Ectodermal cell (in vitro differentiated cells): ENCODE measurements at regions not wholly inside any gene's neighbourhood (a gene's known extent, or its start where the extent isn't known, plus 50 kb on each side); places are given as distances from the start of the nearest gene placed in this dataset.

Experiments used
- H3K27ac ChIP-seq: 2 replicates; pipeline ENCODE4 v1.7.0; 2013; ENCODE audit warnings: mild to moderate bottlenecking, low read depth, low read length; ENCODE audit not compliant: insufficient read depth, poor library complexity, severe bottlenecking
- H3K27me3 ChIP-seq: 2 replicates; pipeline ENCODE4 v1.7.0; 2013; ENCODE audit warnings: mild to moderate bottlenecking, low read length; ENCODE audit not compliant: insufficient read depth, control insufficient read depth, poor library complexity, severe bottlenecking
- H3K36me3 ChIP-seq: one replicate; pipeline ENCODE4 v1.7.0; 2013; ENCODE audit warnings: low read length; ENCODE audit not compliant: control insufficient read depth, insufficient read depth
- H3K4me1 ChIP-seq: one replicate; pipeline ENCODE4 v1.7.0; 2013; ENCODE audit warnings: low read length; ENCODE audit not compliant: control insufficient read depth, insufficient read depth
- H3K4me3 ChIP-seq: 2 replicates; pipeline ENCODE4 v1.7.0; 2013; ENCODE audit warnings: low read depth, low read length, control low read depth; ENCODE audit not compliant: insufficient read depth
- H3K9me3 ChIP-seq: 2 replicates; pipeline ENCODE4 v1.7.0; 2013; ENCODE audit warnings: mild to moderate bottlenecking, low read length, moderate library complexity; ENCODE audit not compliant: control insufficient read depth
- WGBS, 2 experiments: methylation state at CpG; one replicate each; pipeline ENCODE4 v1.1.7; 2013; ENCODE audit warnings: missing lambda C conversion rate in 2 of 2; 5-methylcytosine and 5-hydroxymethylcytosine counted together

- 79 to 82% methylated on average over 4 of the region's 4 CpGs for WGBS, 2 experiments
- Histone ChIP-seq H3K4me3 (no peak overlapping the region), H3K27ac (no peak overlapping the region), H3K27me3 (no peaks in the 10 kb centered on the region), H3K4me1 (no peaks in the 10 kb centered on the region), H3K36me3 (no peaks in the 10 kb centered on the region), H3K9me3 (no peaks in the 10 kb centered on the region)
These were observed 238.7 kb upstream of the CIBAR2 start for GRCh38 chr16:85350973-85351372.

DNA sequence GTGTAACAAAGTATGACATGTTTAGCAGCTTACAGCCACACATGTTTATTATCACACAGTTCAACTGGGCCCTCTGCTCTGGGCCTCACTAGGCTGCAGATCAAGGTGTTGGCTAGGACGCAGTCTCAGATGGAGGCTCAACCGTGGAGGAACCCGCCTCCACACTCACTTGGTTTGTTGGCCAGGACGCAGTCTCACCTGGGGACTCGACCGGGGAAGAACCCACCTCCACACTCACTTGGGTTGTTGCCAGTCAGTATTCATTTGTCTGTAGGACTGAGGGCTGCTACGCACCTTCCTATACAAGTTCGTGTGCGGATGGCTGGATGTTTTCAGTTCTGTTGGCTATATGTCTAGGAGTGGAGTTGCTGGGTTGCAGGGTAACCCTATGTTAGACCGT lies 240.7 kb upstream of the CIBAR2 start:
- no peak overlapping the region for H3K4me3 ChIP-seq
- no peaks in the 10 kb centered on the region for H3K9me3 ChIP-seq
- H3K27ac ChIP-seq, result no peak overlapping the region
- 95 to 97% methylated on average over 10 of the region's 10 CpGs for WGBS, 2 experiments
- no peaks in the 10 kb centered on the region for H3K4me1 ChIP-seq
- no peaks in the 10 kb centered on the region for H3K36me3 ChIP-seq
- H3K27me3 ChIP-seq, result no peaks in the 10 kb centered on the region

DNA sequence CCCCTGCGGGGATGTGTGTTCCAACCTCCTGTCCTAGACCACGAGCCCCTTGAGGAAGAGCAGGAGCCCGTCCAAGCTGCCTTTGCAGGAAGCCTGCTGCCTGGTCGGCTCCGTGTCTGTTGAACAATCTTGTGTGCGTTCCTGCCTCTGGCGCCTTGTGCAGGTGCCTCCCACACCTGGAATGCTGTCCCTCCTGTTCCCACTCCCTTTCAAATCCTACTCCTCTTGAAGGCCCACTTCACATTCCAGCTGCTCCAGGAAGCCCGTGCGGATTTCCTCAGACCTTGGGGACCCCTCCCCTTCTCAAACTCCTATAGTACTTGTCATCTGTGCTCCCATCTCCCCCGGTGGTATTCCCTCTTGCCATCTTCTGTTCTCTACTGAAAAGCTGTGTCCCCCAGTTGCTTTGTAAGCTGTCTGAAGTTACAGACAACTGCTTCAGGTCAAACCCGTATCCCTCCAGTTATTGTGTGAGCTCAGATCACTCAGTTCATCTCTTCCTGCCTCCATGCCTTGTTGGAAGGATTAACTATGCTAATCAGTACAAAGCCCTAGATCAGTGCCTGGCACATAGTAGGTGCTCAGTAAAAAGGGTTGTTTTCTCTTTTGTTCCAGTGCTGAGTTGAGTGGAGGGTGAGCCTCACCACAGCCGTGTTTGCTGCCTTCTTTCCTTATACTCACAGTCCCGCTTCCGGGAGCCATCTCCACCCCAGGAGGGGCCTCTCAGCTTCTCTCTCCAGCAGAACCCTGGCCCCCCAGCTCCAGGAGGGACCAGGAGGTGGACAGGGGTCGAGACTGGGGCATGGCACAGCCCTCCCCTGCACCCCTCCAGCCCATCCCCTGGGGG lies 241.8 kb upstream of the CIBAR2 start:
- 91% methylated on average over 15 of the region's 15 CpGs for WGBS, 2 experiments
- Histone ChIP-seq H3K27ac (no peak overlapping the region), H3K36me3 (no peaks in the 10 kb centered on the region), H3K27me3 (no peaks in the 10 kb centered on the region), H3K9me3 (no peaks in the 10 kb centered on the region), H3K4me3 (no peak overlapping the region), H3K4me1 (no peaks in the 10 kb centered on the region)

GRCh38 chr16:85354686-85355514 lies 242.6 kb upstream of the CIBAR2 start:
- Histone ChIP-seq H3K4me3 (no peak overlapping the region), H3K9me3 (no peaks in the 10 kb centered on the region), H3K27me3 (no peaks in the 10 kb centered on the region), H3K4me1 (no peaks in the 10 kb centered on the region), H3K27ac (no peak overlapping the region), H3K36me3 (no peaks in the 10 kb centered on the region)
- WGBS, 2 experiments, result 84 to 87% methylated on average over 20 of the region's 20 CpGs

GRCh38 chr16:85355515-85355837 lies 243.2 kb upstream of the CIBAR2 start:
- Histone ChIP-seq H3K36me3 (no peaks in the 10 kb centered on the region), H3K27ac (no peak overlapping the region), H3K4me1 (no peaks in the 10 kb centered on the region), H3K9me3 (no peaks in the 10 kb centered on the region), H3K27me3 (no peaks in the 10 kb centered on the region), H3K4me3 (no peak overlapping the region)
- WGBS, 2 experiments, result 86 to 88% methylated on average over 7 of the region's 7 CpGs

- Histone ChIP-seq H3K4me3 (no peak overlapping the region), H3K9me3 (no peaks in the 10 kb centered on the region), H3K27me3 (no peaks in the 10 kb centered on the region), H3K4me1 (no peaks in the 10 kb centered on the region), H3K27ac (no peak overlapping the region), H3K36me3 (no peaks in the 10 kb centered on the region)
- 95 to 97% methylated on average over 17 of the region's 17 CpGs for WGBS, 2 experiments
These were observed 243.9 kb upstream of the CIBAR2 start for GRCh38 chr16:85356157-85356556.

GRCh38 chr16:85357323-85357722 lies 245.1 kb upstream of the CIBAR2 start:
- Histone ChIP-seq H3K36me3 (no peaks in the 10 kb centered on the region), H3K27me3 (no peaks in the 10 kb centered on the region), H3K4me3 (no peak overlapping the region), H3K4me1 (no peaks in the 10 kb centered on the region), H3K9me3 (no peaks in the 10 kb centered on the region), H3K27ac (no peak overlapping the region)
- WGBS, 2 experiments, result 92 to 95% methylated on average over 12 of the region's 12 CpGs

DNA sequence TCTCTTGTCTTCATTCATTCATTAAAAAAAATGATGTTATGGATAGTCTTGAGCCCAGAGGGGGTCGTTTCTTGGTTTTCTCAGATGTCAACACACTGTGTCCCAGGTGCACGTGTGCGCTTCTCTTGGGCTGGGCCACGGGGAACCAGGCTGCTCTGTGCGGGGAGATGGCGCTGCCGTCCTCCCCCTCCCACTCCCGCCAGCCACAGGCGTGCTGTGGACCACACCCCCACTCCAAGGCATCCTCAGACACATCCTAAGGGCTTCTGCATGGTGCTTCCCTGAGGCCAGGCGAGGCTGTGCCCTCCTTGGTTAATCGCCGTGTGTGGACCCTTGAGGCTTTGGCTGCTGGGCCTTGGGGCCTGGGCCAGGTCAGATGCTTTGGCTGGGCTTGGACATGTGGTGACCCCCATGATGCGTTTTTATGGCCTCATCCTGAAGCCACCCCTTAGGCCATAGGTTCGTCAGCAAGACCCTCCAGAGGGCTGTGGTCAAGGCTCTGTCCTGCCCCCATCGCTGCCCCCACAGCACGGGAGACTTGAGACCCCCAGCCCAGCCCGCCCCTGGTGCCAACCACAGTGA lies 245.7 kb upstream of the CIBAR2 start:
- no peaks in the 10 kb centered on the region for H3K36me3 ChIP-seq
- no peaks in the 10 kb centered on the region for H3K9me3 ChIP-seq
- no peak overlapping the region for H3K27ac ChIP-seq
- no peaks in the 10 kb centered on the region for H3K27me3 ChIP-seq
- WGBS, 2 experiments, result 92 to 94% methylated on average over 17 of the region's 17 CpGs
- H3K4me1 ChIP-seq, result no peaks in the 10 kb centered on the region
- no peak overlapping the region for H3K4me3 ChIP-seq

GRCh38 chr16:85358704-85359146 lies 246.5 kb upstream of the CIBAR2 start:
- H3K4me1 ChIP-seq, result no peaks in the 10 kb centered on the region
- 92 to 95% methylated on average over 10 of the region's 10 CpGs for WGBS, 2 experiments
- H3K27me3 ChIP-seq, result no peaks in the 10 kb centered on the region
- no peak overlapping the region for H3K4me3 ChIP-seq
- no peaks in the 10 kb centered on the region for H3K9me3 ChIP-seq
- H3K36me3 ChIP-seq, result no peaks in the 10 kb centered on the region
- no peak overlapping the region for H3K27ac ChIP-seq

DNA sequence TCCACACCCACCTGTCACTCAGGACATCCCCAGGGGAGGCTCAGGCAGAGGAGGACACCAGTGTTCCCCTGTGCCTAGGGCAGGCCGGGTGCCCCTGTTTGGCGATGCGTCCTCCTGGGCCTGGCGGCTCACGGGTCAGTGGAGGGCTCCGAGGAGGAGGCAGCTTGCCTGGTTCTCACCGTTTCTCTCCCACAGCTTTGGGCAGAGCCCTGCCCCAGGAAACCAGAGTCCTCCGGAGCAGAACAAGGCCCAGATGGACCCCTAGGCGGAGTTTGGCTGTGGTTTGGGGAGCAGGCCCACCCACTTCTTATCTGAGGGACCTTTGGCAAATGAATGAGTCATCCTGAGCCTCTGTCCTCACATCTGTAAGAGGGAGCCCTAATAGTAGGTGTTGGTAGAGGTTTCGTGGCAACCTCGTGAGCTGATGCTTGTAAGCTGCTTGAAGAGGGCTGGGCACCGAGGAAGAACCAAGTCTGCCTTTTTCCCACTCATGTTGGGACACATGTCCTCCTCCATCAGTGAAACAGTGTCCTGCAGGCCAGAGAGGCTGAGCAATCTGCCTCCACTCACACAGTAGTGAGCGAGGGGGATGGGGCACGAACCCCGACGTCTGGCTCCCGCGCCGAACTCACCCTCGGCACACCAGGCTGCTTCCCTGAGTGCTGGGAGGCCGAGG lies 247.0 kb upstream of the CIBAR2 start:
- no peak overlapping the region for H3K4me3 ChIP-seq
- H3K9me3 ChIP-seq, result no peaks in the 10 kb centered on the region
- H3K27me3 ChIP-seq, result no peaks in the 10 kb centered on the region
- 91 to 94% methylated on average over 21 of the region's 21 CpGs for WGBS, 2 experiments
- H3K4me1 ChIP-seq, result no peaks in the 10 kb centered on the region
- H3K27ac ChIP-seq, result no peak overlapping the region
- H3K36me3 ChIP-seq, result no peaks in the 10 kb centered on the region
